H9 (cell line): ENCODE measurements at regions not wholly inside any gene's neighbourhood (a gene's known extent, or its start where the extent isn't known, plus 50 kb on each side); places are given as distances from the start of the nearest gene placed in this dataset.

Source experiments
- DNase-seq: peaks from one replicate; pipeline ENCODE4 v3.0.0-alpha.2; 2017
- H2AFZ ChIP-seq: one replicate; pipeline ENCODE4 v1.6.1; 2013; ENCODE audit warnings: mild to moderate bottlenecking, low read length, control low read depth, moderate library complexity
- H2AK5ac ChIP-seq: 2 replicates; pipeline ENCODE4 v1.6.1; 2013; ENCODE audit warnings: low read length, control low read depth, mixed read lengths; ENCODE audit not compliant: insufficient read length
- H2BK120ac ChIP-seq: one replicate; pipeline ENCODE4 v1.6.1; 2013; ENCODE audit warnings: low read depth, mild to moderate bottlenecking, low read length, control low read depth, inconsistent platforms; ENCODE audit not compliant: poor library complexity, severe bottlenecking
- H2BK12ac ChIP-seq: 2 replicates; pipeline ENCODE4 v1.6.1; 2013; ENCODE audit warnings: low read length, control low read depth, mixed read lengths, low read depth; ENCODE audit not compliant: insufficient read length
- H2BK15ac ChIP-seq: 2 replicates; pipeline ENCODE4 v1.6.1; 2013; ENCODE audit warnings: low read depth, low read length, control low read depth
- H2BK20ac ChIP-seq: one replicate; pipeline ENCODE4 v1.6.1; 2013; ENCODE audit warnings: low read depth, mild to moderate bottlenecking, low read length, control low read depth, inconsistent platforms; ENCODE audit not compliant: poor library complexity, severe bottlenecking
- H2BK5ac ChIP-seq: 2 replicates; pipeline ENCODE4 v1.6.1; 2013; ENCODE audit warnings: low read length, control low read depth, mixed read lengths; ENCODE audit not compliant: insufficient read length
- H3K14ac ChIP-seq: 2 replicates; pipeline ENCODE4 v1.6.1; 2013; ENCODE audit warnings: low read length, control low read depth; ENCODE audit not compliant: insufficient read depth
- H3K18ac ChIP-seq: 2 replicates; pipeline ENCODE4 v1.6.1; 2013; ENCODE audit warnings: low read depth, mild to moderate bottlenecking, mixed read lengths, low read length, control low read depth; ENCODE audit not compliant: insufficient read length
- H3K23ac ChIP-seq: 2 replicates; pipeline ENCODE4 v1.6.1; 2013; ENCODE audit warnings: low read length, control low read depth, mixed read lengths, low read depth; ENCODE audit not compliant: insufficient read length
- H3K23me2 ChIP-seq: 2 replicates; pipeline ENCODE4 v1.6.1; 2013; ENCODE audit warnings: low read depth, mild to moderate bottlenecking, mixed read lengths, low read length, control low read depth; ENCODE audit not compliant: insufficient read length, poor library complexity, severe bottlenecking
- H3K27ac ChIP-seq: 2 replicates; pipeline ENCODE4 v1.5.1; 2013; ENCODE audit warnings: low read length, control low read depth, mixed read lengths, low read depth; ENCODE audit not compliant: insufficient read length
- H3K27me3 ChIP-seq: 2 replicates; pipeline ENCODE4 v1.6.1; 2013; ENCODE audit warnings: low read length, control low read depth, inconsistent platforms; ENCODE audit not compliant: insufficient read depth
- H3K4ac ChIP-seq: 2 replicates; pipeline ENCODE4 v1.6.1; 2013; ENCODE audit warnings: low read depth, mild to moderate bottlenecking, control low read depth, inconsistent platforms, low read length, moderate library complexity
- H3K4me1 ChIP-seq: 2 replicates; pipeline ENCODE4 v1.6.1; 2013; ENCODE audit warnings: low read length, control low read depth, inconsistent platforms; ENCODE audit not compliant: insufficient read depth
- H3K4me2 ChIP-seq: 2 replicates; pipeline ENCODE4 v1.6.1; 2013; ENCODE audit warnings: low read length, control low read depth, mixed read lengths; ENCODE audit not compliant: insufficient read length, insufficient read depth
- H3K56ac ChIP-seq: 2 replicates; pipeline ENCODE4 v1.6.1; 2013; ENCODE audit warnings: low read depth, mild to moderate bottlenecking, mixed read lengths, low read length, control low read depth; ENCODE audit not compliant: insufficient read length
- H3K79me1 ChIP-seq: 2 replicates; pipeline ENCODE4 v1.6.1; 2013; ENCODE audit warnings: low read depth, mild to moderate bottlenecking, moderate library complexity, low read length, control low read depth, inconsistent platforms; ENCODE audit not compliant: insufficient read depth, poor library complexity, severe bottlenecking
- H3K79me2 ChIP-seq: 2 replicates; pipeline ENCODE4 v1.6.1; 2013; ENCODE audit warnings: low read length, control low read depth, inconsistent platforms; ENCODE audit not compliant: insufficient read depth
- H3K9ac ChIP-seq: 2 replicates; pipeline ENCODE4 v1.6.1; 2013; ENCODE audit warnings: low read length, control low read depth, mixed read lengths; ENCODE audit not compliant: insufficient read length; ENCODE audit errors: extremely low read depth
- H3K9me3 ChIP-seq: one replicate; pipeline ENCODE4 v1.6.1; 2013; ENCODE audit warnings: low read depth, low read length, inconsistent platforms; ENCODE audit not compliant: control insufficient read depth
- H3T11ph ChIP-seq: one replicate; pipeline ENCODE4 v1.6.1; 2013; ENCODE audit warnings: mild to moderate bottlenecking, low read length, control low read depth, inconsistent platforms
- H4K20me1 ChIP-seq: one replicate; pipeline ENCODE4 v1.6.1; 2013; ENCODE audit not compliant: control insufficient read depth, insufficient read length, insufficient read depth
- H4K5ac ChIP-seq: 2 replicates; pipeline ENCODE4 v1.6.1; 2013; ENCODE audit warnings: low read depth, mild to moderate bottlenecking, mixed read lengths, low read length, control low read depth; ENCODE audit not compliant: insufficient read length
- H4K8ac ChIP-seq: replicated peaks from 2 replicates; pipeline ENCODE4 v1.6.1; 2013; ENCODE audit warnings: low read length, control low read depth, mixed read lengths, low read depth; ENCODE audit not compliant: insufficient read length
- H4K91ac ChIP-seq: 2 replicates; pipeline ENCODE4 v1.6.1; 2013; ENCODE audit warnings: low read depth, mild to moderate bottlenecking, moderate library complexity, mixed read lengths, low read length, control low read depth; ENCODE audit not compliant: insufficient read length
- H3K27ac Mint-ChIP-seq, 3 experiments: 2 replicates in 2 of 3; 3 replicates in 1 of 3; pipeline ENCODE4 v1.8.0; 2020 to 2021; ENCODE audit warnings: mixed read lengths in 3 of 3, mild to moderate bottlenecking in 1 of 3, moderate library complexity in 1 of 3
- H3K27me3 Mint-ChIP-seq: 2 replicates; pipeline ENCODE4 v1.8.0; 2021; ENCODE audit warnings: low read depth, mild to moderate bottlenecking, moderate library complexity, mixed read lengths
- H3K36me3 Mint-ChIP-seq, 3 experiments: 2 replicates in 2 of 3; 3 replicates in 1 of 3; pipeline ENCODE4 v1.8.0; 2020 to 2021; ENCODE audit warnings: low read depth in 3 of 3, mixed read lengths in 3 of 3; ENCODE audit not compliant: insufficient read depth in 1 of 3
- H3K4me1 Mint-ChIP-seq, 2 experiments: 2 replicates each; pipeline ENCODE4 v1.8.0; 2020; ENCODE audit warnings: mixed read lengths in 2 of 2
- H3K4me3 Mint-ChIP-seq, 2 experiments: 2 replicates in 1 of 2; 3 replicates in 1 of 2; pipeline ENCODE4 v1.8.0; 2020 to 2021; ENCODE audit warnings: mild to moderate bottlenecking in 2 of 2, mixed read lengths in 2 of 2, moderate library complexity in 1 of 2
- H3K9me3 Mint-ChIP-seq, 2 experiments: 2 replicates in 1 of 2; 3 replicates in 1 of 2; pipeline ENCODE4 v1.8.0; 2020; ENCODE audit warnings: mild to moderate bottlenecking in 2 of 2, mixed read lengths in 2 of 2, moderate library complexity in 1 of 2
- CTCF ChIP-seq: fragments of 200-600 bp; sonication (generic); conservative IDR thresholded peaks from 3 replicates; pipeline ENCODE4 v1.8.0; 2021; ENCODE audit warnings: antibody characterized with exemption, mild to moderate bottlenecking
- WGBS: extraction: QIAGEN DNeasy Blood & Tissue Kit; methylation state at CpG from one replicate; pipeline ENCODE4 v1.1.7; 2013; ENCODE audit warnings: missing lambda C conversion rate, low lambda C conversion rate, mixed read lengths; ENCODE audit not compliant: insufficient read length; ENCODE audit errors: extremely low coverage; 5-methylcytosine and 5-hydroxymethylcytosine counted together

DNA sequence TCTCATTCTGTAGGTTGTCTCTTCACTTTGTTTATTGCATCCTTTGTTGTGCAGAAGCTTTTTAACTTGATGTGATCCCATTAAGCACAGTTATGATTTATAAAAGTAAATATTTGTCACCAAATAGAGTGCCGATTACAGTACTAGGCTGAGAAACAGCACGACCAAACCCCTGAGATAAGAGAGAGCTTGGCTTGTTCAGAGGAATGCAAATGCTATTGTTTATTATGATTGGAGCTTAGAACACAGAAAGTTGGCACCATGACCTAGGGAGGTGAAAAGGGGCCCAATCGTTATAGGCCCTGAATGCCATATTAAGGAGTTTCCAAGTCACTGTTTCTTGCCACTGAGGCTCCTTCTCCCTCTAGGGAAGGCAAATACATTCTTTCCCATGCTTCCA, 214.9 kb downstream of the KITLG start:
- H2BK120ac ChIP-seq = no peak overlapping the region
- Mint-ChIP-seq H3K36me3 (no peaks in the 10 kb centered on the region; a peak in 1 of 7 replicates), H3K4me1 (peaks cover 4 to 5% of the 10 kb centered on the region in 2 experiments; a peak in 3 of 4 replicates), H3K4me3 (no peak overlapping the region), H3K27me3 (no peaks in the 10 kb centered on the region; the same call in 1 of the 2 replicates), H3K27ac (no peak overlapping the region), H3K9me3 (peaks cover 0 to 2% of the 10 kb centered on the region in 2 experiments; a peak in 2 of 5 replicates)
- H3K4ac ChIP-seq = no peak overlapping the region
- H3K18ac ChIP-seq = no peak overlapping the region
- no peak overlapping the region for H2AK5ac ChIP-seq
- no peak overlapping the region for H2BK20ac ChIP-seq
- H3K79me2 ChIP-seq = no peaks in the 10 kb centered on the region
- no peak for TF ChIP-seq CTCF
- no peak for DNase-seq
- no peaks in the 10 kb centered on the region for H3K9me3 ChIP-seq
- no peak overlapping the region for H3K9ac ChIP-seq
- H4K20me1 ChIP-seq = no peaks in the 10 kb centered on the region
- no peak overlapping the region for H3T11ph ChIP-seq
- H4K5ac ChIP-seq = no peak overlapping the region
- no peaks in the 10 kb centered on the region for H3K4me1 ChIP-seq
- H3K79me1 ChIP-seq = no peaks in the 10 kb centered on the region
- no peak overlapping the region for H3K56ac ChIP-seq
- H3K23ac ChIP-seq = no peak overlapping the region
- H2BK5ac ChIP-seq = no peak overlapping the region
- no peak overlapping the region for H4K8ac ChIP-seq
- H3K27me3 ChIP-seq = no peaks in the 10 kb centered on the region
- H2AFZ ChIP-seq = no peak overlapping the region
- H2BK15ac ChIP-seq = no peak overlapping the region
- H3K23me2 ChIP-seq = no peaks in the 10 kb centered on the region
- H3K14ac ChIP-seq = no peak overlapping the region
- H2BK12ac ChIP-seq = no peak overlapping the region
- H3K27ac ChIP-seq = no peak overlapping the region
- H3K4me2 ChIP-seq = no peak overlapping the region
- H4K91ac ChIP-seq = no peak overlapping the region
- WGBS = no CpG with 5 or more reads among the region's 3 CpGs
